BJ (cell line): ENCODE measurements at regions not wholly inside any gene's neighbourhood (a gene's known extent, or its start where the extent isn't known, plus 50 kb on each side); places are given as distances from the start of the nearest gene placed in this dataset.

Experiments
- CTCF ChIA-PET: fragments of 350-600 bp; formaldehyde crosslinking; extraction: SDS; loops from one replicate; lab custom pipeline; 2021; ENCODE audit warnings: antibody characterized with exemption, inconsistent platforms; lab: Yijun Ruan, JAX
- POLR2A ChIA-PET: fragments of 300-600 bp; sonication (Branson Sonifier 250); formaldehyde crosslinking; extraction: SDS; loops from one replicate; lab custom pipeline; 2021; ENCODE audit warnings: antibody characterized with exemption; lab: Charles Lee
- DNase-seq: peaks from one replicate; pipeline ENCODE4 v3.0.0-alpha.2; 2011; ENCODE audit warnings: low read depth
- H3K27me3 ChIP-seq: 2 replicates; pipeline ENCODE4 v1.6.0; 2011; ENCODE audit warnings: low read length; ENCODE audit not compliant: control insufficient read depth, insufficient read depth
- H3K36me3 ChIP-seq: 2 replicates; pipeline ENCODE4 v1.5.1; 2011; ENCODE audit warnings: low read length; ENCODE audit not compliant: control insufficient read depth, insufficient read depth
- H3K4me3 ChIP-seq: 2 replicates; pipeline ENCODE4 v1.5.1; 2011; ENCODE audit warnings: low read depth, mild to moderate bottlenecking, control low read depth, low read length
- CTCF ChIP-seq: IDR thresholded peaks from 2 replicates; pipeline ENCODE4 v1.5.1; 2011; ENCODE audit warnings: low read depth, mild to moderate bottlenecking, control low read depth, inconsistent platforms, low read length, moderate library complexity; ENCODE audit not compliant: insufficient read depth

DNA sequence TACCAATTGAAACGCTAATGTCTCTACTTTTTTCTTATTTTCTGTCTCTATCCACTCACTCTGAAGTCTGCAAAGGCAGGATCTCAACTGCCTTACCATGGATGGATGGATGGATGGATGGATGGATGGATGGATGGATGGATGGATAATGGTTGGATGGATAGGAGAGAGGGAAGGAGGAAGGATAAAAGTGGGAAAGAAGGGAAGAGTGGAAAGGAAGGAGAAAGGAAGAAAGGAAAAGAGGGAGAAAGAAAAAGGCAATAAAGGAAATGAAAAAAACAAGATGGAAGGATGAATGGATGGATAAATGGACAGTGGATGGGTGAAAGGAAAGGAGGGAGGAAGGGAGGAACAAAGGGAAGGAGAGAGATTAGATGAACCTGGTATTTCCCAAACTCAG lies 506.0 kb downstream of the MN1 start:
- TF ChIP-seq CTCF = no peak
- Histone ChIP-seq H3K4me3 (no peak overlapping the region), H3K27me3 (peaks cover 10% of the 10 kb centered on the region), H3K36me3 (no peaks in the 10 kb centered on the region)
- ChIA-PET CTCF (no interaction called here), POLR2A (no interaction called here)
- DNase-seq = no peak

GRCh38 chr22:27296091-27296675 lies 505.4 kb downstream of the MN1 start:
- Histone ChIP-seq H3K4me3 (no peak overlapping the region), H3K36me3 (no peaks in the 10 kb centered on the region), H3K27me3 (peaks cover 10% of the 10 kb centered on the region)
- DNase-seq = no peak
- CTCF ChIA-PET = interaction anchor here (1.5 kb wide), 1 partner anchor 11 kb away, joined by 3 read pairs; no protein-coding TSS in a partner anchor
- POLR2A ChIA-PET = no interaction called here
- no peak for TF ChIP-seq CTCF

DNA sequence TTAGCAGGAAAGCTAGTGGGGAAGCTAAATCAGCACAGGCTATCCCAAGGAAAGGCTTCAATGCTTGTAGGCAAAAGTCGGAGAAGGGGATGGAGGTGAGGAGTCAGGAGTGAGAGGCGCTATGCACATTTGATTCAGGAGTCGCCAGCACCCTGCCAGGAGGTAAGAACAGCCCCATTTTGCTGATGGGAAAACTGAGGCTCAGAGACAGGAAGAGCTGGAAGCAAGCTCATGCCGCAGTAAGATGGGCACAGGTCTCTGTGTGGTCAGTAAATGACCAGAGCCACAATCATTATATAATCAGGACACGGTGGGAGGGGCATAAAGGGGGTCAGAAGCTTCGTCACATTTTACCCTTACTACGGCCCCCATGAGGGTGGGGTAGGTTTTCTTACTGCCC lies 504.4 kb downstream of the MN1 start:
- no peak for TF ChIP-seq CTCF
- POLR2A ChIA-PET = no interaction called here
- Histone ChIP-seq H3K27me3 (peaks cover 10% of the 10 kb centered on the region), H3K36me3 (no peaks in the 10 kb centered on the region), H3K4me3 (no peak overlapping the region)
- CTCF ChIA-PET = interaction anchor here (1.5 kb wide), 1 partner anchor 10 kb away, joined by 3 read pairs; no protein-coding TSS in a partner anchor
- DNase-seq = no peak

DNA sequence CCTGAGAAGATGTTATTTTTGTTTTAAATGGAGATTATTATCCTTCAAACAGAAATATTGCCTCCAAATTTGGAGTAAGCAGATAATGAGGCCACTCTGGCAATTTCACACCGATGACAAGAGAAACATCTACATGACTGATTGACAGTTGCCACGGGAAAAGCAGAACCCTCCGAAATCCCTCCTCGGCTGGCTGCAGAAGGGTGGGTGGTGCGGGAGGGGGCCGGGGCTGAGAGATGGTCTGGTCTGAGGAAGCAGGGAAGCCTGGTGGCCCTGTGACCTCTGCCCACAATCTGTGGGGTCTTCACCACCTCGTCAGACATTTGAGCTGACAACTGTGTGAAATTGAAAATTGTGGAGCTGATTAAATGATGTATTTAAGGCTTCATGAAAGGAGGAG lies 503.2 kb downstream of the MN1 start:
- POLR2A ChIA-PET = no interaction called here
- CTCF ChIA-PET = no interaction called here

GRCh38 chr22:27298742-27299141 lies 502.8 kb downstream of the MN1 start:
- CTCF ChIA-PET = no interaction called here
- DNase-seq = no peak
- TF ChIP-seq CTCF = no peak
- Histone ChIP-seq H3K27me3 (peaks cover 12% of the 10 kb centered on the region), H3K36me3 (no peaks in the 10 kb centered on the region), H3K4me3 (no peak overlapping the region)
- POLR2A ChIA-PET = interaction anchor here (0.6 kb wide), 1 partner anchor 1579 kb away, joined by 4 read pairs; no protein-coding TSS in a partner anchor

More for the DNA sequence above, 503.2 kb downstream of the MN1 start:
- Histone ChIP-seq H3K36me3 (no peaks in the 10 kb centered on the region), H3K27me3 (peaks cover 12% of the 10 kb centered on the region), H3K4me3 (no peak overlapping the region)
- no peak for DNase-seq
- TF ChIP-seq CTCF = no peak
